ENCODE measurements at regions not wholly inside any gene's neighbourhood (a gene's known extent, or its start where the extent isn't known, plus 50 kb on each side); places are given as distances from the start of the nearest gene placed in this dataset.

DNA sequence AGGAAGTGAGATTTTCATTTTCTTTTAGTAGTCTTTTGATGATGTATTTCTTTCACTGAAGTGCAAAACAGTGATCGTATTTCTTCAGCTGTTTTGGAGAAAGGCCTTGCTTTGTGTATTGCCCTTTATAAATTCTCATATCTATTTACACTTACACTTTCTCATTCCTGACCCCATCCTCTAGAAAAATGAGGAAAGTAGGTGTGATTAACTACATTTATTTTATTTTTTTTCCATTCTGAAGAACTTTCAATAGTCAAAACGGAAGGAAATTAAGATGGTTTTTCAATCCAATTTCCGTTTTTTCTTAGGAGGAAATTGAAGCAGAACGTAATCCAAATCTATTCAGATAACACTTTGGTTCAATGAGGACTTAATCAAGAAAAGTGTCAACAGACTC, 188.1 kb downstream of the SLITRK5 start:
- TF ChIP-seq BHLHE40 (IDR thresholded peaks at IDR 0.05; ENCODE audit: low read depth, low read length) (no peak), CEBPB (IDR thresholded peaks at IDR 0.05) (no peak), EP300 (IDR thresholded peaks at IDR 0.05) (no peak), POLR2A (IDR thresholded peaks at IDR 0.05; ENCODE audit: low read length) (no peak), FOSL2 (IDR thresholded peaks at IDR 0.05) (no peak), FOSL2 (CRISPR knock-in tag; IDR thresholded peaks at IDR 0.05) (no peak), SMC3 (IDR thresholded peaks at IDR 0.05) (no peak)
- TF ChIP-seq, protein P1, sequence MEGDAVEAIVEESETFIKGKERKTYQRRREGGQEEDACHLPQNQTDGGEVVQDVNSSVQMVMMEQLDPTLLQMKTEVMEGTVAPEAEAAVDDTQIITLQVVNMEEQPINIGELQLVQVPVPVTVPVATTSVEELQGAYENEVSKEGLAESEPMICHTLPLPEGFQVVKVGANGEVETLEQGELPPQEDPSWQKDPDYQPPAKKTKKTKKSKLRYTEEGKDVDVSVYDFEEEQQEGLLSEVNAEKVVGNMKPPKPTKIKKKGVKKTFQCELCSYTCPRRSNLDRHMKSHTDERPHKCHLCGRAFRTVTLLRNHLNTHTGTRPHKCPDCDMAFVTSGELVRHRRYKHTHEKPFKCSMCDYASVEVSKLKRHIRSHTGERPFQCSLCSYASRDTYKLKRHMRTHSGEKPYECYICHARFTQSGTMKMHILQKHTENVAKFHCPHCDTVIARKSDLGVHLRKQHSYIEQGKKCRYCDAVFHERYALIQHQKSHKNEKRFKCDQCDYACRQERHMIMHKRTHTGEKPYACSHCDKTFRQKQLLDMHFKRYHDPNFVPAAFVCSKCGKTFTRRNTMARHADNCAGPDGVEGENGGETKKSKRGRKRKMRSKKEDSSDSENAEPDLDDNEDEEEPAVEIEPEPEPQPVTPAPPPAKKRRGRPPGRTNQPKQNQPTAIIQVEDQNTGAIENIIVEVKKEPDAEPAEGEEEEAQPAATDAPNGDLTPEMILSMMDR (IDR thresholded peaks at IDR 0.05): no peak
